ENCODE measurements at regions not wholly inside any gene's neighbourhood (a gene's known extent, or its start where the extent isn't known, plus 50 kb on each side); places are given as distances from the start of the nearest gene placed in this dataset.
"Not testable (repeated sequence)": the region's sequence is repeated elsewhere in the genome, so short reads cannot be mapped to it uniquely, and the experiment has no call there.

- no peaks in the 10 kb centered on the region for H3K9me3 ChIP-seq
- no peak overlapping the region for H3K27ac ChIP-seq
- TF ChIP-seq POLR2A (IDR thresholded peaks at IDR 0.05) (no peak), CTCF (IDR thresholded peaks at IDR 0.05) (no peak)
- no peaks in the 10 kb centered on the region for H3K4me1 ChIP-seq
- intact Hi-C loops (cut with DNase I) = no loop called here
- no peak for DNase-seq
- H3K4me3 ChIP-seq (replicated peaks in 1 of 3) = no peak overlapping the region
- H3K36me3 ChIP-seq = no peaks in the 10 kb centered on the region
- H3K27me3 ChIP-seq = no peaks in the 10 kb centered on the region
These were observed 160.3 kb downstream of the CXXC4 start for GRCh38 chr4:104334410-104334809.

DNA sequence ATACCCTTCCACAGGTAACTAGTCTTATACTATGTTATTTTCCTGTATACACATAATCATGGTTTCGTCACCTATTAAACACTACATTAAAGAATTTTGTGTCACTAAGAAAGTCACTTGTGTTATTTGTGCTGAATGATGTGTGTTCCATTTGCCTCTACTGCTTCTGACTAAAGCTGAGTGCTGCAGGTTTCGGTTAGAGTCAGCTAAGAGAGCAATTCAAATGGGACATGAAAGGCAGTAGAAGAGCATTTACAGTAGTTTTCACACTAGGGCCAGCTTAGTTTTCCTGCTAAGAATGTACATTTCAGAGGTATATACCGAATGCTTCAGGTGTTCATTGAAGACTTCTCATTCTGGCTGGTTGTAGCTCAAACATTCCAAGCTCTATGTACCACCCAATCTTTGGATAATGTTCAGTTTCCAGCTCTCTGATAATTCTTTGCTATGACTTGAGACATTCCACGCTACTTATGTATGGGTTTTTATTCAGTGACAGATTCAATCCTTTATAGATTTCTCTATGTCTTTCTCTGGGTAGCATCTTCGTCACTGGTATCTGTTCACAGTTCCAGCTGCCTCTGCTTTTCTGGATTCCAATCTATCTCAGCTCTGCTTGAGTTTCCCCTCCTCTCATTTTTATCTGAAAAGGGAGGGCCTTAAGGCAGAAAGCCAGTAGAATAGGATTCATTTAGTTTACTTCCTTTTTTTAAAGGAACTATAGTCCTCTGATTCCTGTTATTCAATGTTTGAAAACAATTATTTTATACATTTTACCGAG, 164.4 kb downstream of the CXXC4 start:
- 56 to 77% methylated on average over 6 of the region's 6 CpGs for WGBS, 2 donors
- H3K36me3 ChIP-seq = no peaks in the 10 kb centered on the region
- H3K4me1 ChIP-seq = no peaks in the 10 kb centered on the region
- DNase-seq = no peak
- no peaks in the 10 kb centered on the region for H3K9me3 ChIP-seq
- TF ChIP-seq CTCF (IDR thresholded peaks at IDR 0.05) (no peak), POLR2A (IDR thresholded peaks at IDR 0.05) (no peak)
- H3K4me3 ChIP-seq (replicated peaks in 1 of 3) = no peak overlapping the region
- intact Hi-C loops (cut with DNase I) = no loop called here
- no peaks in the 10 kb centered on the region for H3K27me3 ChIP-seq
- no peak overlapping the region for H3K27ac ChIP-seq

GRCh38 chr4:104326991-104327694, 167.6 kb downstream of the CXXC4 start:
- H3K4me1 ChIP-seq; H3K27me3 ChIP-seq; H3K27ac ChIP-seq; intact Hi-C loops (cut with DNase I); H3K36me3 ChIP-seq; DNase-seq; H3K9me3 ChIP-seq; H3K4me3 ChIP-seq (replicated peaks in 1 of 3): not testable (repeated sequence)
- 87 to 92% methylated on average over 12 of the region's 12 CpGs for WGBS, 2 donors

GRCh38 chr4:104302731-104303130, 192.0 kb downstream of the CXXC4 start:
- 84 to 90% methylated on average over 1 of the region's 1 CpG for WGBS, 2 donors
- DNase-seq = no peak
- Histone ChIP-seq H3K27ac (no peak overlapping the region), H3K4me3 (replicated peaks in 1 of 3) (no peak overlapping the region), H3K9me3 (no peaks in the 10 kb centered on the region), H3K27me3 (no peaks in the 10 kb centered on the region), H3K4me1 (no peaks in the 10 kb centered on the region), H3K36me3 (no peaks in the 10 kb centered on the region)
- intact Hi-C loops (cut with DNase I) = no loop called here
- TF ChIP-seq POLR2A (IDR thresholded peaks at IDR 0.05) (no peak), CTCF (IDR thresholded peaks at IDR 0.05) (no peak)

DNA sequence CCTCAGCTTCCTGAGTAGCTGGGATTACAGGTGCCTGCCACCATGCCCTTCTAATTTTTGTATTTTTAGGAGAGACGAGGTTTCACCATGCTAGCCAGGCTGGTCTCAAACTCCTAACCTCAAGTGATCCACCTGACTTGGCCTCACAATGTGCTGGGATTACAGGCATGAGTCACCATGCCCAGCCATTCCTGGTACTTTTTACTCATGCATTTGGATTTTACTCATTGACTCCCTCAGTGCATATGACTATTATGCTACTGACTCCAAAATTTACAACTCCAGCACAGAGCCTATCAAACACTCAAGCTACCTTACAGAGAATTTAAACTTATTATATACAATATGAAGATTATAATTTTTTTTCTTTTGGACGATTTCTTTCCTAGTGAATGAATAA, 199.9 kb downstream of the CXXC4 start:
- no peaks in the 10 kb centered on the region for H3K36me3 ChIP-seq
- no peak overlapping the region for H3K27ac ChIP-seq
- WGBS, 2 donors = 80 to 81% methylated on average over 2 of the region's 2 CpGs
- intact Hi-C loops (cut with DNase I) = no loop called here
- no peaks in the 10 kb centered on the region for H3K27me3 ChIP-seq
- H3K9me3 ChIP-seq = no peaks in the 10 kb centered on the region
- no peaks in the 10 kb centered on the region for H3K4me1 ChIP-seq
- no peak overlapping the region for H3K4me3 ChIP-seq (replicated peaks in 1 of 3)
- TF ChIP-seq CTCF (IDR thresholded peaks at IDR 0.05) = no peak
- TF ChIP-seq POLR2A (IDR thresholded peaks at IDR 0.05) = no peak
- DNase-seq = no peak
